ENCODE measurements at regions not wholly inside any gene's neighbourhood (a gene's known extent, or its start where the extent isn't known, plus 50 kb on each side); places are given as distances from the start of the nearest gene placed in this dataset.

GRCh38 chr20:51335329-51335841 is 207.1 kb downstream of the NFATC2 start:
- Histone ChIP-seq H3K4me1 (ENCODE audit: low read length) (peaks cover 8% of the 10 kb centered on the region), H3K27ac (ENCODE audit: low read length) (no peak overlapping the region), H3K27me3 (ENCODE audit: low read length) (no peaks in the 10 kb centered on the region), H3K4me2 (ENCODE audit: low read depth, low read length, poor library complexity, severe bottlenecking) (no peak overlapping the region), H3K4me3 (ENCODE audit: low read length) (no peak overlapping the region), H3K36me3 (ENCODE audit: insufficient read depth, low read length) (no peaks in the 10 kb centered on the region), H3K9me3 (ENCODE audit: low read length) (no peaks in the 10 kb centered on the region), H3K9me2 (replicated peaks; ENCODE audit: insufficient read depth, low read length) (no peaks in the 10 kb centered on the region), H3K79me2 (ENCODE audit: low read length) (no peaks in the 10 kb centered on the region), H4K20me1 (ENCODE audit: insufficient read depth, low read depth, low read length) (no peaks in the 10 kb centered on the region), H2AFZ (ENCODE audit: low read length) (no peak overlapping the region), H3K9ac (ENCODE audit: low read length) (no peak overlapping the region)
- DNase-seq, result peak; percentile 51

GRCh38 chr20:51334609-51335008 is 207.9 kb downstream of the NFATC2 start:
- Histone ChIP-seq H2AFZ (ENCODE audit: low read length) (no peak overlapping the region), H3K4me3 (ENCODE audit: low read length) (no peak overlapping the region), H3K9me3 (ENCODE audit: low read length) (no peaks in the 10 kb centered on the region), H3K36me3 (ENCODE audit: insufficient read depth, low read length) (no peaks in the 10 kb centered on the region), H3K4me2 (ENCODE audit: low read depth, low read length, poor library complexity, severe bottlenecking) (no peak overlapping the region), H3K9ac (ENCODE audit: low read length) (no peak overlapping the region), H3K27ac (ENCODE audit: low read length) (no peak overlapping the region), H3K9me2 (replicated peaks; ENCODE audit: insufficient read depth, low read length) (no peaks in the 10 kb centered on the region), H4K20me1 (ENCODE audit: insufficient read depth, low read depth, low read length) (no peaks in the 10 kb centered on the region), H3K4me1 (ENCODE audit: low read length) (peaks cover 8% of the 10 kb centered on the region), H3K27me3 (ENCODE audit: low read length) (no peaks in the 10 kb centered on the region), H3K79me2 (ENCODE audit: low read length) (no peaks in the 10 kb centered on the region)
- no peak for DNase-seq

- Histone ChIP-seq H4K20me1 (ENCODE audit: insufficient read depth, low read depth, low read length) (no peaks in the 10 kb centered on the region), H3K79me2 (ENCODE audit: low read length) (no peaks in the 10 kb centered on the region), H2AFZ (ENCODE audit: low read length) (no peak overlapping the region), H3K9ac (ENCODE audit: low read length) (no peak overlapping the region), H3K4me3 (ENCODE audit: low read length) (no peak overlapping the region), H3K4me1 (ENCODE audit: low read length) (peaks cover 8% of the 10 kb centered on the region), H3K4me2 (ENCODE audit: low read depth, low read length, poor library complexity, severe bottlenecking) (no peak overlapping the region), H3K27ac (ENCODE audit: low read length) (no peak overlapping the region), H3K9me3 (ENCODE audit: low read length) (no peaks in the 10 kb centered on the region), H3K27me3 (ENCODE audit: low read length) (no peaks in the 10 kb centered on the region), H3K36me3 (ENCODE audit: insufficient read depth, low read length) (no peaks in the 10 kb centered on the region), H3K9me2 (replicated peaks; ENCODE audit: insufficient read depth, low read length) (no peaks in the 10 kb centered on the region)
- no peak for DNase-seq
Observed at GRCh38 chr20:51333971-51334370, 208.5 kb downstream of the NFATC2 start.

GRCh38 chr20:51333446-51333845 is 209.1 kb downstream of the NFATC2 start:
- Histone ChIP-seq H3K9me3 (ENCODE audit: low read length) (no peaks in the 10 kb centered on the region), H4K20me1 (ENCODE audit: insufficient read depth, low read depth, low read length) (no peaks in the 10 kb centered on the region), H3K27ac (ENCODE audit: low read length) (no peak overlapping the region), H3K4me1 (ENCODE audit: low read length) (peaks cover 8% of the 10 kb centered on the region), H3K4me3 (ENCODE audit: low read length) (no peak overlapping the region), H3K9me2 (replicated peaks; ENCODE audit: insufficient read depth, low read length) (no peaks in the 10 kb centered on the region), H3K27me3 (ENCODE audit: low read length) (no peaks in the 10 kb centered on the region), H3K36me3 (ENCODE audit: insufficient read depth, low read length) (no peaks in the 10 kb centered on the region), H2AFZ (ENCODE audit: low read length) (no peak overlapping the region), H3K4me2 (ENCODE audit: low read depth, low read length, poor library complexity, severe bottlenecking) (no peak overlapping the region), H3K79me2 (ENCODE audit: low read length) (no peaks in the 10 kb centered on the region), H3K9ac (ENCODE audit: low read length) (no peak overlapping the region)
- no peak for DNase-seq

- Histone ChIP-seq H3K4me2 (ENCODE audit: low read depth, low read length, poor library complexity, severe bottlenecking) (no peak overlapping the region), H3K4me1 (ENCODE audit: low read length) (peaks cover 8% of the 10 kb centered on the region), H2AFZ (ENCODE audit: low read length) (no peak overlapping the region), H3K79me2 (ENCODE audit: low read length) (no peaks in the 10 kb centered on the region), H3K4me3 (ENCODE audit: low read length) (no peak overlapping the region), H4K20me1 (ENCODE audit: insufficient read depth, low read depth, low read length) (no peaks in the 10 kb centered on the region), H3K27me3 (ENCODE audit: low read length) (no peaks in the 10 kb centered on the region), H3K36me3 (ENCODE audit: insufficient read depth, low read length) (no peaks in the 10 kb centered on the region), H3K27ac (ENCODE audit: low read length) (no peak overlapping the region), H3K9ac (ENCODE audit: low read length) (no peak overlapping the region), H3K9me3 (ENCODE audit: low read length) (no peaks in the 10 kb centered on the region), H3K9me2 (replicated peaks; ENCODE audit: insufficient read depth, low read length) (no peaks in the 10 kb centered on the region)
- no peak for DNase-seq
Observed at GRCh38 chr20:51331481-51331880, 211.0 kb downstream of the NFATC2 start.

- Histone ChIP-seq H3K4me3 (ENCODE audit: low read length) (no peak overlapping the region), H3K9me3 (ENCODE audit: low read length) (no peaks in the 10 kb centered on the region), H3K36me3 (ENCODE audit: insufficient read depth, low read length) (no peaks in the 10 kb centered on the region), H3K79me2 (ENCODE audit: low read length) (no peaks in the 10 kb centered on the region), H2AFZ (ENCODE audit: low read length) (no peak overlapping the region), H3K9me2 (replicated peaks; ENCODE audit: insufficient read depth, low read length) (no peaks in the 10 kb centered on the region), H3K4me2 (ENCODE audit: low read depth, low read length, poor library complexity, severe bottlenecking) (no peak overlapping the region), H3K27me3 (ENCODE audit: low read length) (0 out of 2 replicates have a peak, but pooled peaks cover 4% of the 10 kb centered on the region), H3K27ac (ENCODE audit: low read length) (no peak overlapping the region), H4K20me1 (ENCODE audit: insufficient read depth, low read depth, low read length) (no peaks in the 10 kb centered on the region), H3K4me1 (ENCODE audit: low read length) (no peaks in the 10 kb centered on the region), H3K9ac (ENCODE audit: low read length) (no peak overlapping the region)
- no peak for DNase-seq
Observed at GRCh38 chr20:51329845-51330244, 212.7 kb downstream of the NFATC2 start.

- no peaks in the 10 kb centered on the region for H3K9me2 ChIP-seq (replicated peaks; ENCODE audit: insufficient read depth, low read length)
- H3K9me3 ChIP-seq (ENCODE audit: low read length), result no peaks in the 10 kb centered on the region
- H3K4me1 ChIP-seq (ENCODE audit: low read length), result no peaks in the 10 kb centered on the region
- H3K27me3 ChIP-seq (ENCODE audit: low read length), result 0 out of 2 replicates have a peak, but pooled peaks cover 4% of the 10 kb centered on the region
- H3K36me3 ChIP-seq (ENCODE audit: insufficient read depth, low read length), result no peaks in the 10 kb centered on the region
- H3K9ac ChIP-seq (ENCODE audit: low read length), result no peak overlapping the region
- no peak overlapping the region for H3K4me3 ChIP-seq (ENCODE audit: low read length)
- no peak overlapping the region for H2AFZ ChIP-seq (ENCODE audit: low read length)
- H3K79me2 ChIP-seq (ENCODE audit: low read length), result no peaks in the 10 kb centered on the region
- H3K4me2 ChIP-seq (ENCODE audit: low read depth, low read length, poor library complexity, severe bottlenecking), result no peak overlapping the region
- H4K20me1 ChIP-seq (ENCODE audit: insufficient read depth, low read depth, low read length), result no peaks in the 10 kb centered on the region
- DNase-seq, result no peak
- H3K27ac ChIP-seq (ENCODE audit: low read length), result no peak overlapping the region
Observed at GRCh38 chr20:51327251-51327841, 215.2 kb downstream of the NFATC2 start.

- Histone ChIP-seq H3K9ac (ENCODE audit: low read length) (no peak overlapping the region), H3K27me3 (ENCODE audit: low read length) (0 out of 2 replicates have a peak, but pooled peaks cover 4% of the 10 kb centered on the region), H3K9me3 (ENCODE audit: low read length) (no peaks in the 10 kb centered on the region), H3K9me2 (replicated peaks; ENCODE audit: insufficient read depth, low read length) (no peaks in the 10 kb centered on the region), H3K4me3 (ENCODE audit: low read length) (no peak overlapping the region), H3K4me1 (ENCODE audit: low read length) (no peaks in the 10 kb centered on the region), H2AFZ (ENCODE audit: low read length) (no peak overlapping the region), H4K20me1 (ENCODE audit: insufficient read depth, low read depth, low read length) (no peaks in the 10 kb centered on the region), H3K79me2 (ENCODE audit: low read length) (no peaks in the 10 kb centered on the region), H3K4me2 (ENCODE audit: low read depth, low read length, poor library complexity, severe bottlenecking) (no peak overlapping the region), H3K27ac (ENCODE audit: low read length) (no peak overlapping the region), H3K36me3 (ENCODE audit: insufficient read depth, low read length) (no peaks in the 10 kb centered on the region)
- DNase-seq, result peak; percentile 60
Observed at GRCh38 chr20:51326201-51326819, 216.2 kb downstream of the NFATC2 start.

Data from Karpas-422 (cell line).